ENCODE measurements at regions not wholly inside any gene's neighbourhood (a gene's known extent, or its start where the extent isn't known, plus 50 kb on each side); places are given as distances from the start of the nearest gene placed in this dataset.

GRCh38 chr2:16223841-16224177 lies 283.5 kb downstream of the MYCN start:
- TF ChIP-seq POLR2AphosphoS5 (IDR thresholded peaks at IDR 0.05) (no peak), EP300 (IDR thresholded peaks at IDR 0.05) (no peak), CTCF (IDR thresholded peaks at IDR 0.05) (no peak), POLR2A (IDR thresholded peaks at IDR 0.05) (no peak)

Data from gastroesophageal sphincter (tissue), 3 donors.